ENCODE measurements at regions not wholly inside any gene's neighbourhood (a gene's known extent, or its start where the extent isn't known, plus 50 kb on each side); places are given as distances from the start of the nearest gene placed in this dataset.
"Not testable (repeated sequence)": the region's sequence is repeated elsewhere in the genome, so short reads cannot be mapped to it uniquely, and the experiment has no call there.

GRCh38 chr6:95888711-95889110 is 127.1 kb upstream of the FUT9 start:
- not testable (repeated sequence) for TF ChIP-seq SMC3 (conservative IDR thresholded peaks at IDR 0.05; ENCODE audit: poor library complexity); TAF1 (IDR thresholded peaks at IDR 0.05; ENCODE audit: low read depth); EP300 (conservative IDR thresholded peaks at IDR 0.05; ENCODE audit: poor library complexity, severe bottlenecking); EZH2 (IDR thresholded peaks at IDR 0.05; ENCODE audit: borderline replicate concordance, insufficient read depth, low read length, poor library complexity, severe bottlenecking); CTCF (IDR thresholded peaks at IDR 0.05; ENCODE audit: poor library complexity, severe bottlenecking); REST (IDR thresholded peaks at IDR 0.05; ENCODE audit: borderline replicate concordance); POLR2AphosphoS5 (IDR thresholded peaks at IDR 0.05); RAD21 (conservative IDR thresholded peaks at IDR 0.05); MXI1 (conservative IDR thresholded peaks at IDR 0.05; ENCODE audit: poor library complexity, severe bottlenecking)
